ENCODE measurements at regions not wholly inside any gene's neighbourhood (a gene's known extent, or its start where the extent isn't known, plus 50 kb on each side); places are given as distances from the start of the nearest gene placed in this dataset.

GRCh38 chr13:63408331-63409189, 1992.9 kb upstream of the PCDH20 start:
- CTCF ChIA-PET: interaction anchor here (0.7 to 1.0 kb wide), 3 partner anchors 9 to 19 kb away, joined by 3 to 4 read pairs (median 3); no protein-coding TSS in a partner anchor
- POLR2A ChIA-PET: no interaction called here
- TF ChIP-seq FOXA1 (IDR thresholded peaks at IDR 0.05) (no peak), PKNOX1 (IDR thresholded peaks at IDR 0.05) (no peak), NFRKB (IDR thresholded peaks at IDR 0.05) (no peak), TARDBP (IDR thresholded peaks at IDR 0.05) (no peak)
- no peak for DNase-seq (ENCODE audit: extremely low spot score)

DNA sequence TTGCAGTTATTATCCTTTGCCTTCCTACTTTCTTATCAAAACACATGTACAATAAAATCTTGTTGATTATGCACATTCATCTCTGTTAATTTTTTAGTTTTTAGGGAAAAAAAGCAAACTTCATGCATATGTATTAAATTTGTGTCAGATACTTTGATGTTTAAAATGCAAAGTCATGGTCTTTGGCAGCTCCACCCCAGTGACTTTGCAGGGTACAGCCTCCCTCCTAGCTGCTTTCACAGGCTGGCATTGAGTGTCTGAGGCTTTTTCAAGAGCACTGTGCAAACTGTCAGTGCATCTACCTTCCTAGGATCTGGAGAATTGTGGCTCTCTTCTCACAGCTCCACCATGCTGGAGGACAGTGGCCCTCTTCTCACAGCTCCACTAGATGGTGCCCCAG, 1988.1 kb upstream of the PCDH20 start:
- DNase-seq (ENCODE audit: extremely low spot score): no peak
- POLR2A ChIA-PET: no interaction called here
- TF ChIP-seq L3MBTL2 (conservative IDR thresholded peaks at IDR 0.05) (no peak), ARNT (IDR thresholded peaks at IDR 0.05) (no peak), SP1 (IDR thresholded peaks at IDR 0.05) (no peak), LEF1 (IDR thresholded peaks at IDR 0.05; ENCODE audit: borderline replicate concordance) (no peak), SUZ12 (IDR thresholded peaks at IDR 0.05) (no peak)
- CTCF ChIA-PET: no interaction called here

GRCh38 chr13:63396746-63397145, 1981.1 kb upstream of the PCDH20 start:
- no peak for DNase-seq (ENCODE audit: extremely low spot score)
- TF ChIP-seq ZNF384 (IDR thresholded peaks at IDR 0.05): no peak
- TF ChIP-seq L3MBTL2 (conservative IDR thresholded peaks at IDR 0.05): no peak
- no peak for TF ChIP-seq CTBP1 (IDR thresholded peaks at IDR 0.05; ENCODE audit: borderline replicate concordance)
- TF ChIP-seq NFRKB (IDR thresholded peaks at IDR 0.05): no peak
- TF ChIP-seq PKNOX1 (IDR thresholded peaks at IDR 0.05): no peak
- no peak for TF ChIP-seq HDGF (IDR thresholded peaks at IDR 0.05; ENCODE audit: borderline replicate concordance)
- TF ChIP-seq ARNT (IDR thresholded peaks at IDR 0.05): no peak
- no peak for TF ChIP-seq FOXK2 (IDR thresholded peaks at IDR 0.05)
- TF ChIP-seq BHLHE40 (IDR thresholded peaks at IDR 0.05; ENCODE audit: borderline replicate concordance): no peak
- TF ChIP-seq SP1 (IDR thresholded peaks at IDR 0.05): no peak
- ChIA-PET POLR2A (no interaction called here), CTCF (no interaction called here)

- DNase-seq (ENCODE audit: extremely low spot score): no peak
- CTCF ChIA-PET: no interaction called here
- TF ChIP-seq LEF1 (IDR thresholded peaks at IDR 0.05; ENCODE audit: borderline replicate concordance) (no peak), FOXK2 (IDR thresholded peaks at IDR 0.05) (no peak), SUZ12 (IDR thresholded peaks at IDR 0.05) (no peak), FOXM1 (IDR thresholded peaks at IDR 0.05; ENCODE audit: borderline replicate concordance) (no peak), ZNF384 (IDR thresholded peaks at IDR 0.05) (no peak), ELF4 (IDR thresholded peaks at IDR 0.05) (no peak), L3MBTL2 (conservative IDR thresholded peaks at IDR 0.05) (no peak), SP1 (IDR thresholded peaks at IDR 0.05) (no peak), NFRKB (IDR thresholded peaks at IDR 0.05) (no peak), CTBP1 (IDR thresholded peaks at IDR 0.05; ENCODE audit: borderline replicate concordance) (no peak), PKNOX1 (IDR thresholded peaks at IDR 0.05) (no peak), BHLHE40 (IDR thresholded peaks at IDR 0.05; ENCODE audit: borderline replicate concordance) (no peak), ARNT (IDR thresholded peaks at IDR 0.05) (no peak), HDGF (IDR thresholded peaks at IDR 0.05; ENCODE audit: borderline replicate concordance) (no peak), FOXA1 (IDR thresholded peaks at IDR 0.05) (no peak), TARDBP (IDR thresholded peaks at IDR 0.05) (no peak)
- POLR2A ChIA-PET: no interaction called here
Measured at GRCh38 chr13:63393112-63393511, 1977.5 kb upstream of the PCDH20 start.

DNA sequence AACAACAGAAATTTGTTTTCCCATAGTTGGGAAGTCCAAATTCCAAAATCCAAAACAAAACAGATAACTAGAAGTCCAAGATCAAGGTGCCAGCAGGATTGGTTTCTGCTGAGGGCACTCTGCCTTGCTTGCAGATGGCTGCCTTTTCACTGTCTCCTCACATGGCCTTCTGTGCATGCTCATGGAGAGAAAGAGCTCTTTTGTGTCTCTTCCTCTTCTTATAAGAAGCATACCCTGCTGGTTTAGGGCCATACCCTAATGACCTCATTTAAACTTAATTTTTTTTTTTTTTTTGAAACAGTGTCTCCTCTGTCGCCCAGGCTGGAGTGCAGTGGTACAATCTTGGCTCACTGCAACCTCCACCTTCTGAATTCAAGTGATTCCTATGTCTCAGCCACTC, 1974.1 kb upstream of the PCDH20 start:
- no peak for TF ChIP-seq TARDBP (IDR thresholded peaks at IDR 0.05)
- TF ChIP-seq FOXM1 (IDR thresholded peaks at IDR 0.05; ENCODE audit: borderline replicate concordance): no peak
- no peak for TF ChIP-seq PKNOX1 (IDR thresholded peaks at IDR 0.05)
- TF ChIP-seq LEF1 (IDR thresholded peaks at IDR 0.05; ENCODE audit: borderline replicate concordance): no peak
- TF ChIP-seq FOXA1 (IDR thresholded peaks at IDR 0.05): no peak
- no peak for TF ChIP-seq NFRKB (IDR thresholded peaks at IDR 0.05)
- no peak for TF ChIP-seq L3MBTL2 (conservative IDR thresholded peaks at IDR 0.05)
- TF ChIP-seq ZNF384 (IDR thresholded peaks at IDR 0.05): no peak
- no peak for TF ChIP-seq SP1 (IDR thresholded peaks at IDR 0.05)
- TF ChIP-seq BHLHE40 (IDR thresholded peaks at IDR 0.05; ENCODE audit: borderline replicate concordance): no peak
- TF ChIP-seq ARNT (IDR thresholded peaks at IDR 0.05): no peak
- TF ChIP-seq ELF4 (IDR thresholded peaks at IDR 0.05): no peak
- no peak for TF ChIP-seq HDGF (IDR thresholded peaks at IDR 0.05; ENCODE audit: borderline replicate concordance)
- no peak for TF ChIP-seq FOXK2 (IDR thresholded peaks at IDR 0.05)
- no peak for TF ChIP-seq CTBP1 (IDR thresholded peaks at IDR 0.05; ENCODE audit: borderline replicate concordance)
- TF ChIP-seq SUZ12 (IDR thresholded peaks at IDR 0.05): no peak
- CTCF ChIA-PET: interaction anchor here (1.0 kb wide), 1 partner anchor 18 kb away, joined by 4 read pairs; no protein-coding TSS in a partner anchor
- no peak for DNase-seq (ENCODE audit: extremely low spot score)
- POLR2A ChIA-PET: no interaction called here

Data from HEK293T (cell line).